Fibroblast of the aortic adventitia (primary cell): ENCODE measurements at regions not wholly inside any gene's neighbourhood (a gene's known extent, or its start where the extent isn't known, plus 50 kb on each side); places are given as distances from the start of the nearest gene placed in this dataset.
"Not testable (repeated sequence)": the region's sequence is repeated elsewhere in the genome, so short reads cannot be mapped to it uniquely, and the experiment has no call there.

Source experiments
- DNase-seq: peaks from one replicate; pipeline ENCODE4 v3.0.0-alpha.2; 2010; ENCODE audit warnings: low read depth
- H3K4me3 ChIP-seq: 2 replicates; pipeline ENCODE4 v1.5.1; 2011; ENCODE audit warnings: low read depth, mild to moderate bottlenecking, control low read depth, low read length, moderate library complexity
- CTCF ChIP-seq: IDR thresholded peaks from 2 replicates; pipeline ENCODE4 v1.5.1; 2011; ENCODE audit warnings: mild to moderate bottlenecking, low read length, control low read depth, inconsistent platforms; ENCODE audit not compliant: insufficient read depth

GRCh38 chr3:118637846-118638245, 396.8 kb downstream of the IGSF11 start:
- no peak overlapping the region for H3K4me3 ChIP-seq
- TF ChIP-seq CTCF, result no peak
- DNase-seq, result no peak

GRCh38 chr3:118641608-118642007, 393.0 kb downstream of the IGSF11 start:
- no peak overlapping the region for H3K4me3 ChIP-seq
- no peak for DNase-seq
- no peak for TF ChIP-seq CTCF

GRCh38 chr3:118671192-118671591, 363.5 kb downstream of the IGSF11 start:
- H3K4me3 ChIP-seq, result no peak overlapping the region
- TF ChIP-seq CTCF, result no peak
- DNase-seq, result no peak

GRCh38 chr3:118675305-118675704, 359.3 kb downstream of the IGSF11 start:
- no peak overlapping the region for H3K4me3 ChIP-seq
- no peak for DNase-seq
- TF ChIP-seq CTCF, result no peak

GRCh38 chr3:118678663-118679062, 356.0 kb downstream of the IGSF11 start:
- not testable (repeated sequence) for DNase-seq, H3K4me3 ChIP-seq

- DNase-seq, result no peak
- TF ChIP-seq CTCF, result no peak
These were observed 351.7 kb downstream of the IGSF11 start for GRCh38 chr3:118682921-118683320.

GRCh38 chr3:118683636-118684035, 351.0 kb downstream of the IGSF11 start:
- no peak for TF ChIP-seq CTCF
- no peak for DNase-seq
- no peak overlapping the region for H3K4me3 ChIP-seq

More at GRCh38 chr3:118682921-118683320, 351.7 kb downstream of the IGSF11 start:
- no peak overlapping the region for H3K4me3 ChIP-seq

GRCh38 chr3:118688396-118688884, 346.2 kb downstream of the IGSF11 start:
- no peak for TF ChIP-seq CTCF
- DNase-seq, result no peak
- no peak overlapping the region for H3K4me3 ChIP-seq
